HEK293 (cell line): ENCODE measurements at regions not wholly inside any gene's neighbourhood (a gene's known extent, or its start where the extent isn't known, plus 50 kb on each side); places are given as distances from the start of the nearest gene placed in this dataset.

ENCODE experiments used
- CTCF ChIA-PET: fragments of 350-600 bp; formaldehyde crosslinking; extraction: SDS; loops from one replicate; lab custom pipeline; 2021; ENCODE audit warnings: antibody characterized with exemption; lab: Yijun Ruan, JAX
- POLR2A ChIA-PET: fragments of 300-600 bp; formaldehyde crosslinking; extraction: SDS; loops from one replicate; lab custom pipeline; 2020; ENCODE audit warnings: antibody characterized with exemption, inconsistent platforms; lab: Yijun Ruan, JAX
- H3K27ac ChIP-seq: fragments of 200-500 bp; sonication (Bioruptor generic); 2 replicates; pipeline ENCODE4 v1.5.1; 2014; ENCODE audit warnings: low read depth, low read length, control low read depth, inconsistent platforms; ENCODE audit errors: extremely low read depth
- H3K36me3 ChIP-seq, 2 experiments: fragments of 200-500 bp in 1 of 2; sonication (Bioruptor generic) in 1 of 2; 1 replicate in 1 of 2; 2 replicates in 1 of 2; pipeline ENCODE4 v1.5.1; 2014 to 2017; ENCODE audit warnings: inconsistent platforms in 2 of 2, low read length in 2 of 2; ENCODE audit not compliant: control insufficient read depth in 2 of 2, insufficient read depth in 1 of 2
- H3K4me1 ChIP-seq: fragments of 200-500 bp; sonication (Bioruptor generic); 2 replicates; pipeline ENCODE4 v1.5.1; 2014; ENCODE audit warnings: mild to moderate bottlenecking, low read length, inconsistent platforms; ENCODE audit not compliant: control insufficient read depth, insufficient read depth
- H3K4me3 ChIP-seq: 2 replicates; pipeline ENCODE4 v1.5.1; 2011; ENCODE audit warnings: low read depth, mild to moderate bottlenecking, control low read depth, low read length, moderate library complexity
- H3K9me3 ChIP-seq: fragments of 200-500 bp; sonication (Bioruptor generic); 2 replicates; pipeline ENCODE4 v1.5.1; 2014; ENCODE audit warnings: low read depth, low read length, inconsistent platforms; ENCODE audit not compliant: control insufficient read depth, insufficient read depth
- GLI4 ChIP-seq: fragments of 450-650 bp; formaldehyde crosslinking; IDR thresholded peaks from 2 replicates; pipeline ENCODE4 v1.5.1; 2016; ENCODE audit warnings: missing biosample characterization, missing genetic modification characterization
- IKZF3 ChIP-seq: fragments of 450-650 bp; IDR thresholded peaks from 2 replicates; pipeline ENCODE4 v1.5.0; 2018; ENCODE audit warnings: missing biosample characterization, mild to moderate bottlenecking, missing genetic modification characterization, moderate library complexity
- MZF1 ChIP-seq: fragments of 450-650 bp; formaldehyde crosslinking; IDR thresholded peaks from 2 replicates; pipeline ENCODE4 v1.5.1; 2017; ENCODE audit warnings: missing biosample characterization, missing genetic modification characterization, borderline replicate concordance
- RBAK ChIP-seq: fragments of 450-650 bp; formaldehyde crosslinking; IDR thresholded peaks from 2 replicates; pipeline ENCODE4 v1.5.1; 2016; ENCODE audit warnings: missing biosample characterization, missing genetic modification characterization
- SALL2 ChIP-seq: fragments of 450-650 bp; formaldehyde crosslinking; IDR thresholded peaks from 2 replicates; pipeline ENCODE4 v1.5.0; 2017; ENCODE audit warnings: missing biosample characterization, mild to moderate bottlenecking, missing genetic modification characterization, borderline replicate concordance
- SCRT2 ChIP-seq: fragments of 450-650 bp; formaldehyde crosslinking; IDR thresholded peaks from 2 replicates; pipeline ENCODE4 v1.5.1; 2016; ENCODE audit warnings: missing biosample characterization, missing genetic modification characterization
- TCF7L2 ChIP-seq: IDR thresholded peaks from 2 replicates; pipeline ENCODE4 v1.6.1; 2011; ENCODE audit warnings: low read depth, mild to moderate bottlenecking, inconsistent platforms, low read length, moderate library complexity, borderline replicate concordance
- ZBTB20 ChIP-seq: fragments of 450-650 bp; formaldehyde crosslinking; IDR thresholded peaks from 2 replicates; pipeline ENCODE4 v1.5.1; 2016; ENCODE audit warnings: missing biosample characterization, missing genetic modification characterization
- ZBTB21 ChIP-seq: fragments of 450-650 bp; formaldehyde crosslinking; IDR thresholded peaks from 2 replicates; pipeline ENCODE4 v1.5.1; 2017; ENCODE audit warnings: missing biosample characterization, missing genetic modification characterization
- ZFP69B ChIP-seq: fragments of 450-650 bp; formaldehyde crosslinking; IDR thresholded peaks from 2 replicates; pipeline ENCODE4 v1.5.1; 2016; ENCODE audit warnings: missing biosample characterization, missing genetic modification characterization
- ZNF132 ChIP-seq: fragments of 450-650 bp; formaldehyde crosslinking; IDR thresholded peaks from 2 replicates; pipeline ENCODE4 v1.5.1; 2017; ENCODE audit warnings: missing biosample characterization, missing genetic modification characterization, borderline replicate concordance
- ZNF16 ChIP-seq: fragments of 450-650 bp; formaldehyde crosslinking; IDR thresholded peaks from 2 replicates; pipeline ENCODE4 v1.5.1; 2016; ENCODE audit warnings: low read depth, missing biosample characterization, missing genetic modification characterization
- ZNF184 ChIP-seq: fragments of 450-650 bp; IDR thresholded peaks from 2 replicates; pipeline ENCODE4 v1.5.1; 2018; ENCODE audit warnings: missing biosample characterization, mild to moderate bottlenecking, missing genetic modification characterization
- ZNF214 ChIP-seq: fragments of 450-650 bp; formaldehyde crosslinking; IDR thresholded peaks from 2 replicates; pipeline ENCODE4 v1.5.1; 2017; ENCODE audit warnings: missing biosample characterization, mild to moderate bottlenecking, missing genetic modification characterization, borderline replicate concordance
- ZNF239 ChIP-seq: fragments of 450-650 bp; formaldehyde crosslinking; IDR thresholded peaks from 2 replicates; pipeline ENCODE4 v1.5.1; 2016; ENCODE audit warnings: missing biosample characterization, missing genetic modification characterization
- ZNF629 ChIP-seq: fragments of 450-650 bp; formaldehyde crosslinking; IDR thresholded peaks from 2 replicates; pipeline ENCODE4 v1.5.1; 2017; ENCODE audit warnings: missing biosample characterization, missing genetic modification characterization
- ZNF654 ChIP-seq: fragments of 450-650 bp; formaldehyde crosslinking; IDR thresholded peaks from 2 replicates; pipeline ENCODE4 v1.5.1; 2016; ENCODE audit warnings: low read depth, missing biosample characterization, missing genetic modification characterization
- ZNF660 ChIP-seq: fragments of 450-650 bp; IDR thresholded peaks from 2 replicates; pipeline ENCODE4 v1.5.1; 2018; ENCODE audit warnings: missing biosample characterization, mild to moderate bottlenecking, missing genetic modification characterization
- ZNF670 ChIP-seq: fragments of 450-650 bp; formaldehyde crosslinking; IDR thresholded peaks from 2 replicates; pipeline ENCODE4 v1.5.1; 2016; ENCODE audit warnings: missing biosample characterization, missing genetic modification characterization, low read depth
- ZNF701 ChIP-seq: fragments of 450-650 bp; formaldehyde crosslinking; IDR thresholded peaks from 2 replicates; pipeline ENCODE4 v1.5.1; 2016; ENCODE audit warnings: missing biosample characterization, missing genetic modification characterization
- ZNF76 ChIP-seq: fragments of 450-650 bp; formaldehyde crosslinking; IDR thresholded peaks from 2 replicates; pipeline ENCODE4; 2016; ENCODE audit warnings: low read depth, missing biosample characterization, missing genetic modification characterization, borderline replicate concordance
- ZNF792 ChIP-seq: fragments of 450-650 bp; formaldehyde crosslinking; IDR thresholded peaks from 2 replicates; pipeline ENCODE4 v1.5.1; 2016; ENCODE audit warnings: missing biosample characterization, missing genetic modification characterization
- TF ChIP-seq, protein P1 (sequence below): fragments of 450-650 bp; formaldehyde crosslinking; IDR thresholded peaks from 2 replicates; pipeline ENCODE4 v1.5.1; 2016; ENCODE audit warnings: missing biosample characterization, missing genetic modification characterization

DNA sequence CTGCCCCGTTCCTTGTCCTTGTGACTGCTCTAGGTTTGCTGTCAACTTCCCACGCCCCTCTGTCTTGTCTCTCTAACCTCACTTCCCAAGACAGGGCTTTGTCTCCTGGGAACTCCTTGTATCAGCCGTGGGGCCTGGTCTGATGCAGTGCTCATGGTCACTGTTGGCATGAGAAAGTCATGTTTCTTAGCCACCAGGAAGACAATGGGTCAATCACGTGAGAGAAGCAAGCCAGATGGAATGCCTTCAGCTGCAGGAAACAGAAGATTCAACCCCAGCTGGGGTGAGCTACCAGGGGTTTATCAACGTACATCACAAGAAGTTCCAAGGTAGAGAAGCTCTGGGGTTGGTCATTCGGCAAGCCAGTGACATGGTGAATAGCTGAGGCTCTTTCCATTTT lies 116.6 kb downstream of the IRF8 start:
- H3K36me3 ChIP-seq, result no peaks in the 10 kb centered on the region
- no peaks in the 10 kb centered on the region for H3K4me1 ChIP-seq
- TF ChIP-seq ZBTB21, result no peak
- no peak overlapping the region for H3K4me3 ChIP-seq
- ChIA-PET CTCF (interaction anchor here (0.6 to 10.9 kb wide), 14 partner anchors 10 to 1017 kb away, joined by 3 to 150 read pairs (median 4); no protein-coding TSS in a partner anchor), POLR2A (no interaction called here)
- no peak overlapping the region for H3K27ac ChIP-seq
- no peaks in the 10 kb centered on the region for H3K9me3 ChIP-seq

DNA sequence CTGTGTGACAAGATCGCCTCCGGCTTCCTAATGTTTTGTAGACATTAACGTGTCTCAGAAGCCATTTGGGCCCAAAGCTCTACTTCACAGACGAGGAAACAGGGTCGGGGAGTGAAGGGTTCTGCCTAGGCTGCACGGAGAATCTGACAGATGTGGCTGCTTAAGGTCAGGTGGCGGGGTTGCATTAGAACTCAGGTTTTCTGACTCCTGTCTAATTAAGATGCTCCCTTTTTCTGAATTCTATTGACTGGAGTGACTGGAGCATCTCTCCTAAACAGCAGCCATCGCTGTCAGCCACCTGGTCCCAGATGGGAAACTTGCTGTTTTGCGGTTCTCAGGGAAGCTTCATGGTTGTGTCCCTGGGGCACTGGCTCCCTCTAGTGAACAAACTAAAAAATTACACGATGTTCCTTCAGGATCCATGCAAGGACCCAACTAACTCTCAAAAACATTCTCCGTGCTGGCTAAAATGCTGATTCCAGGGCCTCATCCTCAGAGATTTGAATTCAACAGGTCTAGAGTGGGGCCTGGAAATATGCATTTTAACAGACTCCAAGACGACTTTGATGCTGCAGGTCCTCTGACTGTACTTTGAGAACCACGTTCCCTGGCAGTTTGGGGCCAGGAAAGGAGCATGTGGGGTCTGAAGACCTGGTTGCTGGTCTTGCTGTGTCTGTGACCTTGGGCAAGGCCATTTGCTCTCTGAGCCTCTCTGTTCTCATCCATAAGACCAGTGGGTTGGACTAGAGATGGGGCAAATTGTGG lies 117.4 kb downstream of the IRF8 start:
- Histone ChIP-seq H3K36me3 (no peaks in the 10 kb centered on the region), H3K27ac (no peak overlapping the region), H3K4me1 (no peaks in the 10 kb centered on the region), H3K9me3 (no peaks in the 10 kb centered on the region)
- peak; percentile 73 for TF ChIP-seq ZBTB20
- peak; percentile 47; the same call in 1 of the 2 replicates for TF ChIP-seq ZNF660 (tag by site-specific recombination)
- TF ChIP-seq, protein P1, sequence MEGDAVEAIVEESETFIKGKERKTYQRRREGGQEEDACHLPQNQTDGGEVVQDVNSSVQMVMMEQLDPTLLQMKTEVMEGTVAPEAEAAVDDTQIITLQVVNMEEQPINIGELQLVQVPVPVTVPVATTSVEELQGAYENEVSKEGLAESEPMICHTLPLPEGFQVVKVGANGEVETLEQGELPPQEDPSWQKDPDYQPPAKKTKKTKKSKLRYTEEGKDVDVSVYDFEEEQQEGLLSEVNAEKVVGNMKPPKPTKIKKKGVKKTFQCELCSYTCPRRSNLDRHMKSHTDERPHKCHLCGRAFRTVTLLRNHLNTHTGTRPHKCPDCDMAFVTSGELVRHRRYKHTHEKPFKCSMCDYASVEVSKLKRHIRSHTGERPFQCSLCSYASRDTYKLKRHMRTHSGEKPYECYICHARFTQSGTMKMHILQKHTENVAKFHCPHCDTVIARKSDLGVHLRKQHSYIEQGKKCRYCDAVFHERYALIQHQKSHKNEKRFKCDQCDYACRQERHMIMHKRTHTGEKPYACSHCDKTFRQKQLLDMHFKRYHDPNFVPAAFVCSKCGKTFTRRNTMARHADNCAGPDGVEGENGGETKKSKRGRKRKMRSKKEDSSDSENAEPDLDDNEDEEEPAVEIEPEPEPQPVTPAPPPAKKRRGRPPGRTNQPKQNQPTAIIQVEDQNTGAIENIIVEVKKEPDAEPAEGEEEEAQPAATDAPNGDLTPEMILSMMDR (tag by site-specific recombination), result peak; percentile 48; the same call in 1 of the 2 replicates
- peak; percentile 68 for TF ChIP-seq ZNF654 (tag by site-specific recombination)
- TF ChIP-seq ZNF214 (tag by site-specific recombination), result no peak
- no peak for TF ChIP-seq ZNF629 (tag by site-specific recombination)
- TF ChIP-seq, all 188 proteins: peak for 4
- ChIA-PET POLR2A (no interaction called here), CTCF (interaction anchor here (0.6 to 10.9 kb wide), 21 partner anchors 9 to 1018 kb away, joined by 3 to 150 read pairs (median 3); no protein-coding TSS in a partner anchor)
- no peak overlapping the region for H3K4me3 ChIP-seq

DNA sequence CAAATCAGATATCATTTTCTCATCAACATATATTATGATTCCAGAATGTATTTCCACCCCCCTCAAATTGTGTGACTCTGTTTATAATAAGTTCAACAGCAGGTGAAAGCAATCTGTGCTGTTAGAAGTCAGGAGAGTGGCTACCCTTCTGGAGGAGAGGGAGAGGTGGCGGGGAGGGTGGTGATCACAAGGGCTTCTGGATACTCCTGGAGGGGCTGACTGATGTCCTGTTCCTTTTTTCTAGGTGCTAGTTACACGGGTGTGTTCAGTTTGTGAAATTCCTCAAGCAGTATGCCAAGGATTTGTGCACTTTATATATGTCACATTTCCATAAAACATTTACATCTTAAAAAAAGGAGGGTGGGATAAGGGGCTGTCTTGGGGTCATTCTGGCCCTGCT lies 119.1 kb downstream of the IRF8 start:
- Histone ChIP-seq H3K36me3 (no peaks in the 10 kb centered on the region), H3K4me1 (no peaks in the 10 kb centered on the region), H3K9me3 (no peaks in the 10 kb centered on the region), H3K27ac (no peak overlapping the region), H3K4me3 (no peak overlapping the region)
- no peak for TF ChIP-seq ZFP69B (tag by site-specific recombination)
- no peak for TF ChIP-seq ZNF670 (tag by site-specific recombination)
- no peak for TF ChIP-seq IKZF3
- no peak for TF ChIP-seq ZNF16 (tag by site-specific recombination)
- TF ChIP-seq GLI4 (tag by site-specific recombination), result no peak
- TF ChIP-seq, protein P1 (tag by site-specific recombination), result no peak
- no peak for TF ChIP-seq ZNF76 (tag by site-specific recombination)
- TF ChIP-seq SCRT2 (tag by site-specific recombination), result no peak
- no peak for TF ChIP-seq MZF1 (tag by site-specific recombination)
- no peak for TF ChIP-seq ZNF184 (tag by site-specific recombination)
- TF ChIP-seq RBAK (tag by site-specific recombination), result no peak
- TF ChIP-seq ZNF239 (tag by site-specific recombination), result no peak
- TF ChIP-seq ZNF132, result no peak
- no peak for TF ChIP-seq ZNF701 (tag by site-specific recombination)
- no peak for TF ChIP-seq TCF7L2
- TF ChIP-seq ZNF792 (tag by site-specific recombination), result no peak
- TF ChIP-seq SALL2 (tag by site-specific recombination), result no peak
- ChIA-PET POLR2A (no interaction called here), CTCF (interaction anchor here (10.9 kb wide), 1 partner anchor 198 kb away, joined by 150 read pairs; no protein-coding TSS in a partner anchor)
